C4-2B (cell line): ENCODE measurements at regions not wholly inside any gene's neighbourhood (a gene's known extent, or its start where the extent isn't known, plus 50 kb on each side); places are given as distances from the start of the nearest gene placed in this dataset.

Experiments
- CTCF ChIP-seq: fragments of 450-650 bp; conservative IDR thresholded peaks from 2 replicates; pipeline ENCODE4 v1.5.1; 2017; ENCODE audit warnings: mild to moderate bottlenecking
- ZFX ChIP-seq: fragments of 450-650 bp; IDR thresholded peaks from 2 replicates; pipeline ENCODE4 v1.6.1; 2017

GRCh38 chr3:40763807-40764206 lies 239.0 kb downstream of the ZNF621 start:
- TF ChIP-seq CTCF (no peak), ZFX (no peak)
